ENCODE measurements at regions not wholly inside any gene's neighbourhood (a gene's known extent, or its start where the extent isn't known, plus 50 kb on each side); places are given as distances from the start of the nearest gene placed in this dataset.

GRCh38 chr11:134794192-134794591 lies 382.1 kb upstream of the B3GAT1 start:
- Histone ChIP-seq H3K79me2 (ENCODE audit: low read depth) (no peaks in the 10 kb centered on the region), H4K20me1 (ENCODE audit: low read depth) (no peaks in the 10 kb centered on the region), H3K4me2 (no peak overlapping the region), H3K27me3 (peaks cover 29% of the 10 kb centered on the region), H3K27ac (no peak overlapping the region), H3K9ac (no peak overlapping the region), H3K9me3 (ENCODE audit: low read depth) (no peaks in the 10 kb centered on the region), H3K4me1 (peaks cover 17% of the 10 kb centered on the region), H3K36me3 (no peaks in the 10 kb centered on the region), H3F3A (ENCODE audit: low read depth) (peaks cover 3% of the 10 kb centered on the region), H2AFZ (replicated peaks) (no peak overlapping the region), H3K4me3 (no peak overlapping the region)
- Mint-ChIP-seq H3K27me3 (ENCODE audit: insufficient read depth, low read depth) (peaks cover 23% of the 10 kb centered on the region), H3K36me3 (no peaks in the 10 kb centered on the region), H3K27ac (no peak overlapping the region), H3K4me3 (no peak overlapping the region), H3K4me1 (peaks cover 28% of the 10 kb centered on the region), H3K9me3 (no peaks in the 10 kb centered on the region)
- no peak for DNase-seq (ENCODE audit: low spot score)
- TF ChIP-seq EZH2 (IDR thresholded peaks at IDR 0.05): no peak

- Mint-ChIP-seq H3K27ac (no peak overlapping the region), H3K9me3 (peaks cover 2% of the 10 kb centered on the region), H3K4me3 (no peak overlapping the region), H3K36me3 (no peaks in the 10 kb centered on the region), H3K27me3 (ENCODE audit: insufficient read depth, low read depth) (peaks cover 24% of the 10 kb centered on the region), H3K4me1 (peaks cover 28% of the 10 kb centered on the region)
- Histone ChIP-seq H3F3A (ENCODE audit: low read depth) (peaks cover 3% of the 10 kb centered on the region), H3K9ac (no peak overlapping the region), H4K20me1 (ENCODE audit: low read depth) (no peaks in the 10 kb centered on the region), H3K4me3 (no peak overlapping the region), H3K79me2 (ENCODE audit: low read depth) (no peaks in the 10 kb centered on the region), H3K27me3 (peaks cover 29% of the 10 kb centered on the region), H3K4me2 (peak overlapping the region; percentile 38), H3K4me1 (peaks cover 17% of the 10 kb centered on the region), H3K27ac (no peak overlapping the region), H3K36me3 (no peaks in the 10 kb centered on the region), H2AFZ (replicated peaks) (no peak overlapping the region), H3K9me3 (ENCODE audit: low read depth) (no peaks in the 10 kb centered on the region)
- TF ChIP-seq EZH2 (IDR thresholded peaks at IDR 0.05) (no peak), EZH2phosphoT487 (IDR thresholded peaks at IDR 0.05) (peak; percentile 56)
- peak; percentile 73 for DNase-seq (ENCODE audit: low spot score)
Measured at GRCh38 chr11:134792677-134793076, 380.6 kb upstream of the B3GAT1 start.

- no peaks in the 10 kb centered on the region for H4K20me1 ChIP-seq (ENCODE audit: low read depth)
- Mint-ChIP-seq H3K36me3 (no peaks in the 10 kb centered on the region), H3K9me3 (peaks cover 2% of the 10 kb centered on the region), H3K4me1 (peaks cover 28% of the 10 kb centered on the region), H3K27me3 (ENCODE audit: insufficient read depth, low read depth) (peaks cover 24% of the 10 kb centered on the region), H3K4me3 (no peak overlapping the region), H3K27ac (no peak overlapping the region)
- peaks cover 3% of the 10 kb centered on the region for H3F3A ChIP-seq (ENCODE audit: low read depth)
- H3K79me2 ChIP-seq (ENCODE audit: low read depth): no peaks in the 10 kb centered on the region
- H2AFZ ChIP-seq (replicated peaks): no peak overlapping the region
- H3K4me1 ChIP-seq: peaks cover 17% of the 10 kb centered on the region
- no peak overlapping the region for H3K4me3 ChIP-seq
- peaks cover 29% of the 10 kb centered on the region for H3K27me3 ChIP-seq
- no peaks in the 10 kb centered on the region for H3K9me3 ChIP-seq (ENCODE audit: low read depth)
- DNase-seq (ENCODE audit: low spot score): no peak
- no peaks in the 10 kb centered on the region for H3K36me3 ChIP-seq
- no peak overlapping the region for H3K9ac ChIP-seq
- H3K4me2 ChIP-seq: peak overlapping the region; percentile 38
- no peak overlapping the region for H3K27ac ChIP-seq
- TF ChIP-seq CTCF (IDR thresholded peaks at IDR 0.05) (no peak), EZH2phosphoT487 (IDR thresholded peaks at IDR 0.05) (no peak), EZH2 (IDR thresholded peaks at IDR 0.05) (no peak)
Measured at GRCh38 chr11:134792044-134792443, 380.0 kb upstream of the B3GAT1 start.

- no peaks in the 10 kb centered on the region for H4K20me1 ChIP-seq (ENCODE audit: low read depth)
- H3K36me3 Mint-ChIP-seq: no peaks in the 10 kb centered on the region
- H3K27ac Mint-ChIP-seq: no peak overlapping the region
- H3K4me3 Mint-ChIP-seq: no peak overlapping the region
- peaks cover 24% of the 10 kb centered on the region for H3K4me1 Mint-ChIP-seq
- H3K9ac ChIP-seq: no peak overlapping the region
- DNase-seq (ENCODE audit: low spot score): no peak
- no peak overlapping the region for H3K27ac ChIP-seq
- H3K9me3 ChIP-seq (ENCODE audit: low read depth): no peaks in the 10 kb centered on the region
- H3F3A ChIP-seq (ENCODE audit: low read depth): peaks cover 3% of the 10 kb centered on the region
- no peak overlapping the region for H3K4me2 ChIP-seq
- no peak overlapping the region for H3K4me3 ChIP-seq
- H3K27me3 ChIP-seq: peaks cover 29% of the 10 kb centered on the region
- no peaks in the 10 kb centered on the region for H3K79me2 ChIP-seq (ENCODE audit: low read depth)
- H3K36me3 ChIP-seq: no peaks in the 10 kb centered on the region
- TF ChIP-seq CTCF (IDR thresholded peaks at IDR 0.05) (no peak), EZH2phosphoT487 (IDR thresholded peaks at IDR 0.05) (no peak), EZH2 (IDR thresholded peaks at IDR 0.05) (no peak)
- no peak overlapping the region for H2AFZ ChIP-seq (replicated peaks)
- peaks cover 17% of the 10 kb centered on the region for H3K4me1 ChIP-seq
- H3K9me3 Mint-ChIP-seq: peaks cover 2% of the 10 kb centered on the region
- H3K27me3 Mint-ChIP-seq (ENCODE audit: insufficient read depth, low read depth): peaks cover 20% of the 10 kb centered on the region
Measured at GRCh38 chr11:134791102-134791501, 379.1 kb upstream of the B3GAT1 start.
